PC-9 (cell line): ENCODE measurements at regions not wholly inside any gene's neighbourhood (a gene's known extent, or its start where the extent isn't known, plus 50 kb on each side); places are given as distances from the start of the nearest gene placed in this dataset.

ENCODE experiments used
- EZH2 ChIP-seq: fragments of 200-600 bp; sonication (generic); IDR thresholded peaks from 2 replicates; pipeline ENCODE4 v1.8.0; 2017; ENCODE audit warnings: antibody characterized with exemption, low read depth
- TF ChIP-seq, protein P1 (sequence below): fragments of 200-600 bp; sonication (generic); conservative IDR thresholded peaks from 2 replicates; pipeline ENCODE4 v1.6.1; 2017; ENCODE audit warnings: mixed run types, antibody characterized with exemption, mild to moderate bottlenecking, moderate library complexity

DNA sequence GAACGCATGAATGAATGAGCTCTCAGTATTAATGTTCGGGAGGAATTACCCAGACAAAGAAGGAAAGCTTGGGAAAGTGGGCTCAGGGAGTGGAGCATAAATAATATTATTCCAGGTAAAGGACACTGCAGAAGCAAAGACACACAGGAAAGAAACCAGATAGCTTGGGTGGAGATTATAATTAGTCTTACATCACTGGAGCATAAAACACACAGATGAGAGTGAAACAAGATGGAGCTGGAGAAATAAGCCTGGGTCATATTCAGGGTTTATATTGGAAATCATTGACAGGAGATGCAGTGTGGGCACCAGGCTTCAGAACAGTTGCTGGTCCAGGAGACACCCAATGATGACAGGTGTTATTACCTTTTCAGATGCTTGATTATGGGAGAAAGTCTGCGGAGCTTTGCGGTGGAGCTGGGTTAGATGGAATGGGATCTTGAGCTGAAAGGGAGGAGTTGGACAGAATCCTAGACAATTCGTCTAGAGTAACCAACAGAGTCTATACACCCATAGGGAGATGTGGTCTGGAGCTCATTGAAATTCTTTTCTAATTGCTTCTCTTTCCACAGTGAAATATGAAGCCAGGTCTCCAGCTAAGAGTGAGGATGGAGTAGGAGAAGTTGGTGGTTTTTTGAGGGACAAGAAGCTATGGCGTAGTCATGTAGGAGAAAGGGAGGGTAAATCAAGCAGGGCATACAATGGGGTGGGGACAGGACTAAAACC, 227.2 kb downstream of the FAM76B start:
- TF ChIP-seq, protein P1, sequence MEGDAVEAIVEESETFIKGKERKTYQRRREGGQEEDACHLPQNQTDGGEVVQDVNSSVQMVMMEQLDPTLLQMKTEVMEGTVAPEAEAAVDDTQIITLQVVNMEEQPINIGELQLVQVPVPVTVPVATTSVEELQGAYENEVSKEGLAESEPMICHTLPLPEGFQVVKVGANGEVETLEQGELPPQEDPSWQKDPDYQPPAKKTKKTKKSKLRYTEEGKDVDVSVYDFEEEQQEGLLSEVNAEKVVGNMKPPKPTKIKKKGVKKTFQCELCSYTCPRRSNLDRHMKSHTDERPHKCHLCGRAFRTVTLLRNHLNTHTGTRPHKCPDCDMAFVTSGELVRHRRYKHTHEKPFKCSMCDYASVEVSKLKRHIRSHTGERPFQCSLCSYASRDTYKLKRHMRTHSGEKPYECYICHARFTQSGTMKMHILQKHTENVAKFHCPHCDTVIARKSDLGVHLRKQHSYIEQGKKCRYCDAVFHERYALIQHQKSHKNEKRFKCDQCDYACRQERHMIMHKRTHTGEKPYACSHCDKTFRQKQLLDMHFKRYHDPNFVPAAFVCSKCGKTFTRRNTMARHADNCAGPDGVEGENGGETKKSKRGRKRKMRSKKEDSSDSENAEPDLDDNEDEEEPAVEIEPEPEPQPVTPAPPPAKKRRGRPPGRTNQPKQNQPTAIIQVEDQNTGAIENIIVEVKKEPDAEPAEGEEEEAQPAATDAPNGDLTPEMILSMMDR = no peak
- TF ChIP-seq EZH2 = no peak
